ENCODE measurements at regions not wholly inside any gene's neighbourhood (a gene's known extent, or its start where the extent isn't known, plus 50 kb on each side); places are given as distances from the start of the nearest gene placed in this dataset.

DNA sequence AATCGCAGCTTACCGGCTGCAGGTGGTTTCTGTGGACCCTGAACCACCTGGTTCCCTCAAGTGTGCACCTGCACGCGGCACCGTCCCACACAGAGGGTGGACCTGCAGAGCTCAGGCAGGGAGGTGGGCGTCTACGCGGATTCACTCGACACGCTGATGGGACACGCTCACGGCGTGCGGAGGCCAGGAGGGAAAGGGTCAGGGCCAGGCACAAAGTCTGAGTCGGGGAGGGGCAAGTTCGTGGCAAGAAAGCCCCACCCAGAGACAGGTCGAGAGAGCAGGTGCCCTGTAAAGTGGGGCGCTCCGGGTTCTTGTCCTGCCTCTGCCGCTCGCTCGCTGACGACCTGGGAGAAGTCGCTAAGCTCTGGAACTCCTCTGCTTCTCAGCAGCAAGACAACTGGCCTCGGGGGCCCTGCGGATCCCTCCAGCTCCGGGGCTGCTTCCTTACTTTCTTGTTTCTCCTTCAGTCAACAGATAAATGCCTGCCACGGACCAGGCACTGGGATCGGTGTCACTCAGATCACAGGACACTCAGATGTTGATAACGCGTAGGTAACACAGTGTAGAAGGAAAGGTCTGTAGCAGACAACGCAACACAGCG is 72.4 kb upstream of the NUP50 start:
- TF ChIP-seq, protein P1, sequence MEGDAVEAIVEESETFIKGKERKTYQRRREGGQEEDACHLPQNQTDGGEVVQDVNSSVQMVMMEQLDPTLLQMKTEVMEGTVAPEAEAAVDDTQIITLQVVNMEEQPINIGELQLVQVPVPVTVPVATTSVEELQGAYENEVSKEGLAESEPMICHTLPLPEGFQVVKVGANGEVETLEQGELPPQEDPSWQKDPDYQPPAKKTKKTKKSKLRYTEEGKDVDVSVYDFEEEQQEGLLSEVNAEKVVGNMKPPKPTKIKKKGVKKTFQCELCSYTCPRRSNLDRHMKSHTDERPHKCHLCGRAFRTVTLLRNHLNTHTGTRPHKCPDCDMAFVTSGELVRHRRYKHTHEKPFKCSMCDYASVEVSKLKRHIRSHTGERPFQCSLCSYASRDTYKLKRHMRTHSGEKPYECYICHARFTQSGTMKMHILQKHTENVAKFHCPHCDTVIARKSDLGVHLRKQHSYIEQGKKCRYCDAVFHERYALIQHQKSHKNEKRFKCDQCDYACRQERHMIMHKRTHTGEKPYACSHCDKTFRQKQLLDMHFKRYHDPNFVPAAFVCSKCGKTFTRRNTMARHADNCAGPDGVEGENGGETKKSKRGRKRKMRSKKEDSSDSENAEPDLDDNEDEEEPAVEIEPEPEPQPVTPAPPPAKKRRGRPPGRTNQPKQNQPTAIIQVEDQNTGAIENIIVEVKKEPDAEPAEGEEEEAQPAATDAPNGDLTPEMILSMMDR (IDR thresholded peaks at IDR 0.05), result no peak
- TF ChIP-seq POLR2A (IDR thresholded peaks at IDR 0.05), result no peak
